IMR-90 (cell line): ENCODE measurements at regions not wholly inside any gene's neighbourhood (a gene's known extent, or its start where the extent isn't known, plus 50 kb on each side); places are given as distances from the start of the nearest gene placed in this dataset.

Experiments used
- ATAC-seq: fragments of 200-7000 bp; cut with Tn5 transposase; 2 replicates; pipeline ENCODE4 v1.9.1; 2020; ENCODE audit warnings: low read depth, mild to moderate bottlenecking, moderate library complexity
- BruUV-seq: library from RNA; stranded (reverse); fragments of 400-500 nt; replicated peaks from 2 replicates; lab custom pipeline; 2021; lab: Mats Ljungman, UMichigan
- CTCF ChIA-PET: fragments of 300-600 bp; formaldehyde crosslinking; extraction: SDS; loops from one replicate; lab custom pipeline; 2021; ENCODE audit warnings: antibody characterized with exemption; lab: Yijun Ruan, JAX
- POLR2A ChIA-PET: fragments of 300-600 bp; sonication (Branson Sonifier 250); formaldehyde crosslinking; loops from one replicate; lab custom pipeline; 2022; ENCODE audit warnings: antibody characterized with exemption; ENCODE audit not compliant: unreplicated experiment; lab: Charles Lee
- DNase-seq: peaks from one replicate; pipeline ENCODE4 v3.0.0; 2013
- H2AFZ ChIP-seq: replicated peaks from 2 replicates; pipeline ENCODE3; 2013; ENCODE audit warnings: low read length, mild to moderate bottlenecking; ENCODE audit not compliant: poor library complexity
- H2AK5ac ChIP-seq: 2 replicates; pipeline ENCODE4 v1.6.1; 2013; ENCODE audit warnings: low read depth, low read length, inconsistent platforms
- H2AK9ac ChIP-seq: replicated peaks from 2 replicates; pipeline ENCODE3; 2013; ENCODE audit warnings: mild to moderate bottlenecking, low read depth, low read length, moderate library complexity; ENCODE audit not compliant: poor library complexity
- H2BK120ac ChIP-seq: 2 replicates; pipeline ENCODE4 v1.6.1; 2013; ENCODE audit warnings: low read depth, low read length, inconsistent platforms
- H2BK15ac ChIP-seq: 3 replicates; pipeline ENCODE4 v1.6.1; 2013; ENCODE audit warnings: low read depth, low read length, inconsistent platforms
- H2BK20ac ChIP-seq: 2 replicates; pipeline ENCODE4 v1.6.1; 2013; ENCODE audit warnings: low read depth, mild to moderate bottlenecking, inconsistent platforms, low read length, moderate library complexity
- H2BK5ac ChIP-seq: 2 replicates; pipeline ENCODE4 v1.6.1; 2013; ENCODE audit warnings: mild to moderate bottlenecking, low read depth, low read length, inconsistent platforms; ENCODE audit not compliant: poor library complexity, severe bottlenecking
- H3K14ac ChIP-seq: replicated peaks from 2 replicates; pipeline ENCODE4 v1.6.1; 2013; ENCODE audit warnings: low read depth, low read length, inconsistent platforms
- H3K18ac ChIP-seq: 2 replicates; pipeline ENCODE4 v1.6.1; 2013; ENCODE audit warnings: low read depth, low read length, control low read depth
- H3K23ac ChIP-seq: 2 replicates; pipeline ENCODE4 v1.6.1; 2013; ENCODE audit warnings: low read depth, low read length, inconsistent platforms
- H3K27ac ChIP-seq: 2 replicates; pipeline ENCODE4 v1.5.1; 2013; ENCODE audit warnings: mild to moderate bottlenecking, control low read depth, low read length; ENCODE audit not compliant: insufficient read depth
- H3K27me3 ChIP-seq: 2 replicates; pipeline ENCODE4 v1.6.1; 2013; ENCODE audit warnings: low read length; ENCODE audit not compliant: control insufficient read depth, insufficient read depth
- H3K36me3 ChIP-seq: 2 replicates; pipeline ENCODE4 v1.6.1; 2013; ENCODE audit warnings: low read length, mixed read lengths; ENCODE audit not compliant: control insufficient read depth, insufficient read depth
- H3K4ac ChIP-seq: 2 replicates; pipeline ENCODE4 v1.6.1; 2013; ENCODE audit warnings: low read depth, low read length, inconsistent platforms
- H3K4me1 ChIP-seq: 2 replicates; pipeline ENCODE4 v1.6.1; 2013; ENCODE audit warnings: low read length, mixed read lengths; ENCODE audit not compliant: control insufficient read depth, insufficient read depth
- H3K4me2 ChIP-seq: 2 replicates; pipeline ENCODE4 v1.6.1; 2013; ENCODE audit warnings: low read depth, mild to moderate bottlenecking, control low read depth, low read length, moderate library complexity
- H3K4me3 ChIP-seq: 2 replicates; pipeline ENCODE4 v1.5.1; 2013; ENCODE audit warnings: low read depth, mild to moderate bottlenecking, control low read depth, low read length, moderate library complexity; ENCODE audit not compliant: insufficient read depth
- H3K56ac ChIP-seq: 2 replicates; pipeline ENCODE4 v1.6.1; 2013; ENCODE audit warnings: low read length, inconsistent platforms; ENCODE audit not compliant: insufficient read depth; ENCODE audit errors: extremely low read depth
- H3K79me1 ChIP-seq, 2 experiments: 2 replicates each; pipeline ENCODE4 v1.6.1; 2013; ENCODE audit warnings: low read length in 2 of 2, inconsistent platforms in 1 of 2, low read depth in 1 of 2
- H3K9ac ChIP-seq: 2 replicates; pipeline ENCODE4 v1.6.1; 2013; ENCODE audit warnings: low read depth, low read length, control low read depth
- H3K9me1 ChIP-seq: 2 replicates; pipeline ENCODE4 v1.6.1; 2013; ENCODE audit warnings: low read length, inconsistent platforms; ENCODE audit not compliant: insufficient read depth
- H3K9me3 ChIP-seq: 2 replicates; pipeline ENCODE4 v1.6.1; 2013; ENCODE audit warnings: low read length; ENCODE audit not compliant: control insufficient read depth, insufficient read depth
- H4K20me1 ChIP-seq: 2 replicates; pipeline ENCODE4 v1.6.1; 2013; ENCODE audit warnings: low read length, inconsistent platforms; ENCODE audit not compliant: insufficient read depth
- H4K5ac ChIP-seq: 2 replicates; pipeline ENCODE4 v1.6.1; 2013; ENCODE audit warnings: mild to moderate bottlenecking, low read depth, low read length, control low read depth
- H4K8ac ChIP-seq, 2 experiments: 2 replicates each; pipeline ENCODE4 v1.6.1; 2013; ENCODE audit warnings: low read depth in 2 of 2, low read length in 2 of 2, control low read depth in 1 of 2, inconsistent platforms in 1 of 2
- H4K91ac ChIP-seq: 2 replicates; pipeline ENCODE4 v1.6.1; 2013; ENCODE audit warnings: low read depth, low read length, inconsistent platforms; ENCODE audit not compliant: insufficient read depth
- CEBPB ChIP-seq: IDR thresholded peaks from 2 replicates; pipeline ENCODE4 v1.6.1; 2012; ENCODE audit warnings: low read depth, low read length, improper control_type of control experiment
- FOS ChIP-seq: fragments of 150-350 bp; IDR thresholded peaks from 2 replicates; pipeline ENCODE4 v1.6.1; 2016; ENCODE audit warnings: low read depth, low read length
- MAFK ChIP-seq: IDR thresholded peaks from 2 replicates; pipeline ENCODE4 v1.6.1; 2012; ENCODE audit warnings: low read depth, low read length, improper control_type of control experiment
- MXI1 ChIP-seq: IDR thresholded peaks from 2 replicates; pipeline ENCODE4 v1.6.1; 2012; ENCODE audit warnings: low read depth, mild to moderate bottlenecking, low read length, moderate library complexity, borderline replicate concordance
- RFX5 ChIP-seq: IDR thresholded peaks from 2 replicates; pipeline ENCODE4 v1.8.0; 2012; ENCODE audit warnings: low read depth, mild to moderate bottlenecking, low read length, moderate library complexity
- WGBS, 2 experiments: methylation state at CpG; one replicate each; pipeline versions ENCODE4 v1.1.5 to v1.1.7; 2013; ENCODE audit warnings: missing lambda C conversion rate in 2 of 2; ENCODE audit not compliant: insufficient read length in 1 of 2; ENCODE audit errors: extremely low coverage in 2 of 2; 5-methylcytosine and 5-hydroxymethylcytosine counted together
- dilution Hi-C: fragments of 300-500 bp; cut with HindIII; formaldehyde crosslinking; loops from one replicate; pipeline ENCODE4 v1.14.3; 2018; ENCODE audit warnings: low sequenced_read_pairs; ENCODE audit not compliant: unreplicated experiment
- in situ Hi-C: fragments of 300-500 bp; cut with MboI; formaldehyde crosslinking; loops from 3 replicates; pipeline ENCODE4 v1.14.3; 2019; ENCODE audit warnings: low sequenced_read_pairs, inconsistent platforms, mixed read lengths
- intact Hi-C: fragments of 100-400 bp; cut with micrococcal nuclease; formaldehyde crosslinking; loops from 2 replicates; pipeline ENCODE4 v1.10.0; 2022

- TF ChIP-seq CEBPB (no peak), RFX5 (no peak), MXI1 (no peak), FOS (no peak), MAFK (no peak)
- H3K79me1 ChIP-seq, result no peaks in the 10 kb centered on the region
- no peak overlapping the region for H3K27ac ChIP-seq
- H3K4me3 ChIP-seq, result no peak overlapping the region
- H2AK5ac ChIP-seq, result no peak overlapping the region
- no peak overlapping the region for H2BK120ac ChIP-seq
- no peak overlapping the region for H3K56ac ChIP-seq
- no peaks in the 10 kb centered on the region for H3K36me3 ChIP-seq
- no peak overlapping the region for H4K91ac ChIP-seq
- H4K5ac ChIP-seq, result no peak overlapping the region
- no peak overlapping the region for H2BK15ac ChIP-seq
- H4K8ac ChIP-seq, result no peak overlapping the region
- H2BK5ac ChIP-seq, result no peak overlapping the region
- H3K4me1 ChIP-seq, result no peaks in the 10 kb centered on the region
- no peak overlapping the region for H3K9ac ChIP-seq
- DNase-seq (no peak), ATAC-seq (no peak)
- no peak overlapping the region for H2BK20ac ChIP-seq
- no peak overlapping the region for H2AK9ac ChIP-seq
- H3K14ac ChIP-seq, result no peak overlapping the region
- no peaks in the 10 kb centered on the region for H3K27me3 ChIP-seq
- no peaks in the 10 kb centered on the region for H4K20me1 ChIP-seq
- no peak overlapping the region for H2AFZ ChIP-seq
- CTCF ChIA-PET, result no interaction called here
- intact Hi-C loops (no loop called here), in situ Hi-C loops (no loop called here), dilution Hi-C loops (no loop called here)
- H3K4me2 ChIP-seq, result no peak overlapping the region
- 69% methylated on average over 5 of the region's 8 CpGs; no CpG with 5 or more reads in 1 of the 2 experiments for WGBS, 2 experiments
- no peaks in the 10 kb centered on the region for H3K9me1 ChIP-seq
- no TSS peak for BruUV-seq
- H3K23ac ChIP-seq, result no peak overlapping the region
- peaks cover 21% of the 10 kb centered on the region for H3K9me3 ChIP-seq
- POLR2A ChIA-PET, result no interaction called here
- no peak overlapping the region for H3K4ac ChIP-seq
- no peak overlapping the region for H3K18ac ChIP-seq
Measured at GRCh38 chr5:114782869-114783268, 386.8 kb downstream of the TRIM36 start.
